ENCODE measurements at regions not wholly inside any gene's neighbourhood (a gene's known extent, or its start where the extent isn't known, plus 50 kb on each side); places are given as distances from the start of the nearest gene placed in this dataset.

GRCh38 chr9:115636596-115636995, 517.0 kb upstream of the PAPPA start:
- Mint-ChIP-seq H3K27ac (no peak overlapping the region), H3K9me3 (no peaks in the 10 kb centered on the region), H3K4me3 (no peak overlapping the region), H3K27me3 (peaks cover under 1% of the 10 kb centered on the region), H3K4me1 (ENCODE audit: low read depth) (no peaks in the 10 kb centered on the region), H3K36me3 (ENCODE audit: low read depth) (no peaks in the 10 kb centered on the region)
- ChIA-PET CTCF (no interaction called here), POLR2A (no interaction called here)
- DNase-seq (no peak), ATAC-seq (no peak)
- intact Hi-C loops (cut with micrococcal nuclease): no loop called here
- TF ChIP-seq CTCF (IDR thresholded peaks at IDR 0.05): no peak

GRCh38 chr9:115637661-115638060, 515.9 kb upstream of the PAPPA start:
- TF ChIP-seq CTCF (IDR thresholded peaks at IDR 0.05): no peak
- Mint-ChIP-seq H3K36me3 (ENCODE audit: low read depth) (no peaks in the 10 kb centered on the region), H3K4me1 (ENCODE audit: low read depth) (no peaks in the 10 kb centered on the region), H3K27me3 (peaks cover 2% of the 10 kb centered on the region), H3K4me3 (no peak overlapping the region), H3K9me3 (no peaks in the 10 kb centered on the region), H3K27ac (no peak overlapping the region)
- intact Hi-C loops (cut with micrococcal nuclease): no loop called here
- no peak for DNase-seq
- ChIA-PET POLR2A (no interaction called here), CTCF (no interaction called here)
- ATAC-seq: no peak

GRCh38 chr9:115640887-115641286, 512.7 kb upstream of the PAPPA start:
- ATAC-seq (no peak), DNase-seq (no peak)
- Mint-ChIP-seq H3K27ac (no peak overlapping the region), H3K4me3 (no peak overlapping the region), H3K36me3 (ENCODE audit: low read depth) (no peaks in the 10 kb centered on the region), H3K27me3 (peaks cover 4% of the 10 kb centered on the region), H3K9me3 (no peaks in the 10 kb centered on the region), H3K4me1 (ENCODE audit: low read depth) (no peaks in the 10 kb centered on the region)
- intact Hi-C loops (cut with micrococcal nuclease): no loop called here
- no peak for TF ChIP-seq CTCF (IDR thresholded peaks at IDR 0.05)
- ChIA-PET POLR2A (no interaction called here), CTCF (no interaction called here)

GRCh38 chr9:115642285-115642684, 511.3 kb upstream of the PAPPA start:
- no peaks in the 10 kb centered on the region for H3K9me3 Mint-ChIP-seq
- ATAC-seq (no peak), DNase-seq (no peak)
- no peak overlapping the region for H3K4me3 Mint-ChIP-seq
- ChIA-PET POLR2A (no interaction called here), CTCF (interaction anchor here (1.3 kb wide), 1 partner anchor 9 kb away, joined by 6 read pairs; no protein-coding TSS in a partner anchor)
- peaks cover 4% of the 10 kb centered on the region for H3K27me3 Mint-ChIP-seq
- TF ChIP-seq CTCF (IDR thresholded peaks at IDR 0.05): no peak
- no peak overlapping the region for H3K27ac Mint-ChIP-seq
- intact Hi-C loops (cut with micrococcal nuclease): no loop called here
- no peaks in the 10 kb centered on the region for H3K36me3 Mint-ChIP-seq (ENCODE audit: low read depth)
- no peaks in the 10 kb centered on the region for H3K4me1 Mint-ChIP-seq (ENCODE audit: low read depth)

- no peaks in the 10 kb centered on the region for H3K9me3 Mint-ChIP-seq
- no peaks in the 10 kb centered on the region for H3K4me1 Mint-ChIP-seq (ENCODE audit: low read depth)
- ChIA-PET CTCF (no interaction called here), POLR2A (no interaction called here)
- TF ChIP-seq CTCF (IDR thresholded peaks at IDR 0.05): no peak
- H3K27me3 Mint-ChIP-seq: peaks cover 5% of the 10 kb centered on the region
- no peak for DNase-seq
- no peaks in the 10 kb centered on the region for H3K36me3 Mint-ChIP-seq (ENCODE audit: low read depth)
- H3K27ac Mint-ChIP-seq: no peak overlapping the region
- intact Hi-C loops (cut with micrococcal nuclease): no loop called here
- ATAC-seq: no peak
- H3K4me3 Mint-ChIP-seq: no peak overlapping the region
These were observed 509.5 kb upstream of the PAPPA start for GRCh38 chr9:115643948-115644727.

Measured in activated CD8-positive, alpha-beta T cell treated with anti-CD3 and anti-CD28 coated beads for 36 hours (primary cell).